MCF 10A (cell line): ENCODE measurements at regions not wholly inside any gene's neighbourhood (a gene's known extent, or its start where the extent isn't known, plus 50 kb on each side); places are given as distances from the start of the nearest gene placed in this dataset.

Experiments used
- BruUV-seq: library from RNA; stranded (reverse); fragments of 400-500 nt; replicated peaks from 2 replicates; lab custom pipeline; 2021; lab: Mats Ljungman, UMichigan
- CTCF ChIA-PET: fragments of 300-600 bp; sonication (Branson Sonifier 250); formaldehyde crosslinking; extraction: SDS; loops from one replicate; lab custom pipeline; 2021; ENCODE audit warnings: antibody characterized with exemption, inconsistent platforms; lab: Yijun Ruan, JAX
- POLR2A ChIA-PET: fragments of 300-600, 350-650 bp; sonication (Branson Sonifier 250); formaldehyde crosslinking; extraction: SDS; loops from one replicate; lab custom pipeline; 2020; ENCODE audit warnings: antibody characterized with exemption, inconsistent platforms; lab: Yijun Ruan, JAX
- DNase-seq: peaks from one replicate; pipeline ENCODE4 v3.0.0-alpha.2; 2018; ENCODE audit not compliant: unreplicated experiment
- H3K27ac Mint-ChIP-seq: one replicate; pipeline ENCODE4 v1.8.0; 2022; ENCODE audit warnings: mild to moderate bottlenecking, low read depth, mixed read lengths; ENCODE audit not compliant: unreplicated experiment
- H3K27me3 Mint-ChIP-seq: one replicate; pipeline ENCODE4 v1.8.0; 2022; ENCODE audit warnings: mixed read lengths; ENCODE audit not compliant: insufficient read depth, unreplicated experiment
- H3K36me3 Mint-ChIP-seq: one replicate; pipeline ENCODE4 v1.8.0; 2022; ENCODE audit warnings: mild to moderate bottlenecking, moderate library complexity, mixed read lengths; ENCODE audit not compliant: insufficient read depth, unreplicated experiment
- H3K4me1 Mint-ChIP-seq: one replicate; pipeline ENCODE4 v1.8.0; 2022; ENCODE audit warnings: mixed read lengths; ENCODE audit not compliant: insufficient read depth, unreplicated experiment
- H3K4me3 Mint-ChIP-seq: one replicate; pipeline ENCODE4 v1.8.0; 2022; ENCODE audit warnings: mild to moderate bottlenecking, moderate library complexity, mixed read lengths; ENCODE audit not compliant: unreplicated experiment
- H3K9me3 Mint-ChIP-seq: one replicate; pipeline ENCODE4 v1.8.0; 2022; ENCODE audit warnings: mixed read lengths; ENCODE audit not compliant: unreplicated experiment
- CTCF ChIP-seq: fragments of 200-600 bp; IDR thresholded peaks from one replicate; pipeline ENCODE4 v1.8.0; 2022; ENCODE audit warnings: antibody characterized with exemption, mild to moderate bottlenecking; ENCODE audit not compliant: unreplicated experiment
- intact Hi-C: fragments of 100-400 bp; cut with micrococcal nuclease; formaldehyde crosslinking; loops from 2 replicates; pipeline ENCODE4 v1.14.1; 2022

- Mint-ChIP-seq H3K4me1 (peaks cover 27% of the 10 kb centered on the region), H3K4me3 (no peak overlapping the region), H3K9me3 (no peaks in the 10 kb centered on the region), H3K27me3 (no peaks in the 10 kb centered on the region), H3K27ac (no peak overlapping the region), H3K36me3 (no peaks in the 10 kb centered on the region)
- no peak for TF ChIP-seq CTCF
- ChIA-PET POLR2A (interaction anchor here (1.3 to 3.4 kb wide), 2 partner anchors 15 kb away, joined by 3 to 8 read pairs; no protein-coding TSS in a partner anchor), CTCF (interaction anchor here (1.0 to 1.3 kb wide), 2 partner anchors 8 to 13 kb away, joined by 3 to 5 read pairs; no protein-coding TSS in a partner anchor)
- no TSS peak for BruUV-seq
- intact Hi-C loops = no loop called here
- no peak for DNase-seq
Observed at GRCh38 chr2:64258566-64258965, 114.3 kb upstream of the PELI1 start.

GRCh38 chr2:64259312-64259711 is 115.1 kb upstream of the PELI1 start:
- no peaks in the 10 kb centered on the region for H3K36me3 Mint-ChIP-seq
- no TSS peak for BruUV-seq
- H3K4me3 Mint-ChIP-seq = no peak overlapping the region
- ChIA-PET POLR2A (interaction anchor here (0.8 to 3.4 kb wide), 4 partner anchors 14 to 117 kb away, joined by 3 to 8 read pairs (median 4); no protein-coding TSS in a partner anchor), CTCF (interaction anchor here (0.6 to 1.3 kb wide), 2 partner anchors 9 to 614 kb away, joined by 4 to 5 read pairs; no protein-coding TSS in a partner anchor)
- no peaks in the 10 kb centered on the region for H3K27me3 Mint-ChIP-seq
- intact Hi-C loops = no loop called here
- no peak overlapping the region for H3K27ac Mint-ChIP-seq
- no peak for TF ChIP-seq CTCF
- peaks cover 32% of the 10 kb centered on the region for H3K4me1 Mint-ChIP-seq
- H3K9me3 Mint-ChIP-seq = no peaks in the 10 kb centered on the region
- peak; percentile 85 for DNase-seq

- BruUV-seq = no TSS peak
- DNase-seq = no peak
- Mint-ChIP-seq H3K4me1 (peaks cover 32% of the 10 kb centered on the region), H3K4me3 (no peak overlapping the region), H3K36me3 (no peaks in the 10 kb centered on the region), H3K27ac (no peak overlapping the region), H3K27me3 (no peaks in the 10 kb centered on the region), H3K9me3 (no peaks in the 10 kb centered on the region)
- intact Hi-C loops = no loop called here
- ChIA-PET POLR2A (interaction anchor here (0.6 to 3.4 kb wide), 4 partner anchors 16 to 118 kb away, joined by 3 to 8 read pairs (median 4); no protein-coding TSS in a partner anchor), CTCF (interaction anchor here (1.2 kb wide), 1 partner anchor 10 kb away, joined by 3 read pairs; no protein-coding TSS in a partner anchor)
- no peak for TF ChIP-seq CTCF
Observed at GRCh38 chr2:64260093-64260803, 116.0 kb upstream of the PELI1 start.

GRCh38 chr2:64260817-64261216 is 116.6 kb upstream of the PELI1 start:
- no peaks in the 10 kb centered on the region for H3K9me3 Mint-ChIP-seq
- POLR2A ChIA-PET = interaction anchor here (0.6 kb wide), 1 partner anchor 103 kb away, joined by 3 read pairs; no protein-coding TSS in a partner anchor
- H3K4me1 Mint-ChIP-seq = peaks cover 32% of the 10 kb centered on the region
- no peak for DNase-seq
- no peak for TF ChIP-seq CTCF
- CTCF ChIA-PET = interaction anchor here (1.2 kb wide), 1 partner anchor 9 kb away, joined by 3 read pairs; no protein-coding TSS in a partner anchor
- no peaks in the 10 kb centered on the region for H3K36me3 Mint-ChIP-seq
- H3K4me3 Mint-ChIP-seq = no peak overlapping the region
- H3K27ac Mint-ChIP-seq = no peak overlapping the region
- intact Hi-C loops = no loop called here
- no TSS peak for BruUV-seq
- no peaks in the 10 kb centered on the region for H3K27me3 Mint-ChIP-seq
